Uterus (tissue), 2 donors: ENCODE measurements at regions not wholly inside any gene's neighbourhood (a gene's known extent, or its start where the extent isn't known, plus 50 kb on each side); places are given as distances from the start of the nearest gene placed in this dataset.

ENCODE experiments used
- POLR2A ChIP-seq, 2 donors: fragments of 450-650 bp; IDR thresholded peaks; one replicate each; pipeline ENCODE4 v1.6.1; 2016; ENCODE audit warnings: antibody characterized with exemption in 2 of 2, mild to moderate bottlenecking in 1 of 2, moderate library complexity in 1 of 2
- TF ChIP-seq, protein P1 (sequence below), 4 experiments: fragments of 200-600 bp in 2 of 4; fragments of 450-650 bp in 2 of 4; sonication (generic) in 2 of 4; IDR thresholded peaks; one replicate each; pipeline ENCODE4 v1.5.1; 2016 to 2019; ENCODE audit warnings: antibody characterized with exemption in 4 of 4, mild to moderate bottlenecking in 2 of 4, moderate library complexity in 1 of 4

DNA sequence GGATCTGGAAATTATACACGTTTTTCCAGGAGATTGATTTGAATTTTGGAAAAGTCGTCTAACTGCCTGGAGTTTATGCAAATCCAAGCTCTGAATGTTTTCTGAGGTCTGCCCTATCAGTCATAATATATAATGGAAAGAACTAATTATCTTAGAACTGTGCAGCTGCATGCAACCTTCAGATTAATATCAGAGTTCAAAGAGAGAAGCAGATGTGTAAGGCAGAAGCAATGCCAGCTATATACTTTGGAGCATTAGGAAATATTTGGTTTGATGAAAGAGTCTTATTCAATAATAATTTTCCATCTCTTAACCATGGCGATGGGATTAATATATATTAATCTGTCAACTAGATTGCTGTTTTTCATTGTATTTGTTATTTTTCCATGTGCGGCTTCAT lies 500.9 kb downstream of the NEBL start:
- no peak for TF ChIP-seq POLR2A (IDR thresholded peaks at IDR 0.05)
- TF ChIP-seq, protein P1, sequence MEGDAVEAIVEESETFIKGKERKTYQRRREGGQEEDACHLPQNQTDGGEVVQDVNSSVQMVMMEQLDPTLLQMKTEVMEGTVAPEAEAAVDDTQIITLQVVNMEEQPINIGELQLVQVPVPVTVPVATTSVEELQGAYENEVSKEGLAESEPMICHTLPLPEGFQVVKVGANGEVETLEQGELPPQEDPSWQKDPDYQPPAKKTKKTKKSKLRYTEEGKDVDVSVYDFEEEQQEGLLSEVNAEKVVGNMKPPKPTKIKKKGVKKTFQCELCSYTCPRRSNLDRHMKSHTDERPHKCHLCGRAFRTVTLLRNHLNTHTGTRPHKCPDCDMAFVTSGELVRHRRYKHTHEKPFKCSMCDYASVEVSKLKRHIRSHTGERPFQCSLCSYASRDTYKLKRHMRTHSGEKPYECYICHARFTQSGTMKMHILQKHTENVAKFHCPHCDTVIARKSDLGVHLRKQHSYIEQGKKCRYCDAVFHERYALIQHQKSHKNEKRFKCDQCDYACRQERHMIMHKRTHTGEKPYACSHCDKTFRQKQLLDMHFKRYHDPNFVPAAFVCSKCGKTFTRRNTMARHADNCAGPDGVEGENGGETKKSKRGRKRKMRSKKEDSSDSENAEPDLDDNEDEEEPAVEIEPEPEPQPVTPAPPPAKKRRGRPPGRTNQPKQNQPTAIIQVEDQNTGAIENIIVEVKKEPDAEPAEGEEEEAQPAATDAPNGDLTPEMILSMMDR (IDR thresholded peaks at IDR 0.05): no peak
